HEK293 (cell line): ENCODE measurements at regions not wholly inside any gene's neighbourhood (a gene's known extent, or its start where the extent isn't known, plus 50 kb on each side); places are given as distances from the start of the nearest gene placed in this dataset.

Experiments used
- CTCF ChIA-PET: fragments of 350-600 bp; formaldehyde crosslinking; extraction: SDS; loops from one replicate; lab custom pipeline; 2021; ENCODE audit warnings: antibody characterized with exemption; lab: Yijun Ruan, JAX
- POLR2A ChIA-PET: fragments of 300-600 bp; formaldehyde crosslinking; extraction: SDS; loops from one replicate; lab custom pipeline; 2020; ENCODE audit warnings: antibody characterized with exemption, inconsistent platforms; lab: Yijun Ruan, JAX
- H3K27ac ChIP-seq: fragments of 200-500 bp; sonication (Bioruptor generic); 2 replicates; pipeline ENCODE4 v1.5.1; 2014; ENCODE audit warnings: low read depth, low read length, control low read depth, inconsistent platforms; ENCODE audit errors: extremely low read depth
- H3K36me3 ChIP-seq, 2 experiments: fragments of 200-500 bp in 1 of 2; sonication (Bioruptor generic) in 1 of 2; 1 replicate in 1 of 2; 2 replicates in 1 of 2; pipeline ENCODE4 v1.5.1; 2014 to 2017; ENCODE audit warnings: inconsistent platforms in 2 of 2, low read length in 2 of 2; ENCODE audit not compliant: control insufficient read depth in 2 of 2, insufficient read depth in 1 of 2
- H3K4me1 ChIP-seq: fragments of 200-500 bp; sonication (Bioruptor generic); 2 replicates; pipeline ENCODE4 v1.5.1; 2014; ENCODE audit warnings: mild to moderate bottlenecking, low read length, inconsistent platforms; ENCODE audit not compliant: control insufficient read depth, insufficient read depth
- H3K4me3 ChIP-seq: 2 replicates; pipeline ENCODE4 v1.5.1; 2011; ENCODE audit warnings: low read depth, mild to moderate bottlenecking, control low read depth, low read length, moderate library complexity
- H3K9me3 ChIP-seq: fragments of 200-500 bp; sonication (Bioruptor generic); 2 replicates; pipeline ENCODE4 v1.5.1; 2014; ENCODE audit warnings: low read depth, low read length, inconsistent platforms; ENCODE audit not compliant: control insufficient read depth, insufficient read depth
- BCL11A ChIP-seq: fragments of 450-650 bp; formaldehyde crosslinking; IDR thresholded peaks from 2 replicates; pipeline ENCODE4 v1.5.1; 2016; ENCODE audit warnings: low read depth, missing biosample characterization, missing genetic modification characterization
- GLIS2 ChIP-seq: fragments of 450-650 bp; formaldehyde crosslinking; IDR thresholded peaks from 2 replicates; pipeline ENCODE4 v1.5.1; 2016; ENCODE audit warnings: missing biosample characterization, missing genetic modification characterization
- HOXC10 ChIP-seq: sonication (generic); formaldehyde crosslinking; IDR thresholded peaks from 2 replicates; pipeline ENCODE4 v1.8.1; 2023; ENCODE audit warnings: mild to moderate bottlenecking, missing genetic modification reagents
- KLF8 ChIP-seq: fragments of 450-650 bp; formaldehyde crosslinking; IDR thresholded peaks from 2 replicates; pipeline ENCODE4 v1.5.1; 2016; ENCODE audit warnings: missing biosample characterization, missing genetic modification characterization
- MZF1 ChIP-seq: fragments of 450-650 bp; formaldehyde crosslinking; IDR thresholded peaks from 2 replicates; pipeline ENCODE4 v1.5.1; 2017; ENCODE audit warnings: missing biosample characterization, missing genetic modification characterization, borderline replicate concordance
- OVOL3 ChIP-seq: fragments of 450-650 bp; formaldehyde crosslinking; IDR thresholded peaks from 2 replicates; pipeline ENCODE4 v1.5.1; 2016; ENCODE audit warnings: missing biosample characterization, missing genetic modification characterization
- SP3 ChIP-seq: fragments of 450-650 bp; formaldehyde crosslinking; IDR thresholded peaks from 2 replicates; pipeline ENCODE4 v1.5.1; 2016; ENCODE audit warnings: missing biosample characterization, missing genetic modification characterization
- WT1 ChIP-seq: fragments of 450-650 bp; formaldehyde crosslinking; IDR thresholded peaks from 2 replicates; pipeline ENCODE4 v1.5.1; 2016; ENCODE audit warnings: missing biosample characterization, missing genetic modification characterization
- ZBTB1 ChIP-seq: fragments of 450-650 bp; formaldehyde crosslinking; IDR thresholded peaks from 2 replicates; pipeline ENCODE4 v1.5.1; 2016; ENCODE audit warnings: missing biosample characterization, missing genetic modification characterization
- ZEB2 ChIP-seq: fragments of 450-650 bp; formaldehyde crosslinking; IDR thresholded peaks from 2 replicates; pipeline ENCODE4 v1.5.1; 2016; ENCODE audit warnings: missing biosample characterization, missing genetic modification characterization
- ZNF19 ChIP-seq: fragments of 450-650 bp; formaldehyde crosslinking; IDR thresholded peaks from 2 replicates; pipeline ENCODE4; 2016; ENCODE audit warnings: missing biosample characterization, missing genetic modification characterization, low read depth
- ZNF214 ChIP-seq: fragments of 450-650 bp; formaldehyde crosslinking; IDR thresholded peaks from 2 replicates; pipeline ENCODE4 v1.5.1; 2017; ENCODE audit warnings: missing biosample characterization, mild to moderate bottlenecking, missing genetic modification characterization, borderline replicate concordance
- ZNF248 ChIP-seq: fragments of 450-650 bp; formaldehyde crosslinking; IDR thresholded peaks from 2 replicates; pipeline ENCODE4 v1.5.1; 2017; ENCODE audit warnings: missing biosample characterization, missing genetic modification characterization
- ZNF513 ChIP-seq: fragments of 450-650 bp; IDR thresholded peaks from 2 replicates; pipeline ENCODE4 v1.5.1; 2018; ENCODE audit warnings: missing biosample characterization, missing genetic modification characterization
- ZNF530 ChIP-seq: fragments of 450-650 bp; formaldehyde crosslinking; IDR thresholded peaks from 2 replicates; pipeline ENCODE4 v1.5.1; 2016; ENCODE audit warnings: low read depth, missing biosample characterization, missing genetic modification characterization
- ZNF561 ChIP-seq: fragments of 450-650 bp; IDR thresholded peaks from 2 replicates; pipeline ENCODE4 v1.5.1; 2018; ENCODE audit warnings: missing biosample characterization, missing genetic modification characterization, borderline replicate concordance
- ZNF596 ChIP-seq: fragments of 450-650 bp; IDR thresholded peaks from 2 replicates; pipeline ENCODE4 v1.5.0; 2018; ENCODE audit warnings: missing biosample characterization, mild to moderate bottlenecking, missing genetic modification characterization, moderate library complexity
- ZNF629 ChIP-seq: fragments of 450-650 bp; formaldehyde crosslinking; IDR thresholded peaks from 2 replicates; pipeline ENCODE4 v1.5.1; 2017; ENCODE audit warnings: missing biosample characterization, missing genetic modification characterization
- ZNF664 ChIP-seq: fragments of 450-650 bp; formaldehyde crosslinking; IDR thresholded peaks from 2 replicates; pipeline ENCODE4 v1.5.1; 2016; ENCODE audit warnings: missing biosample characterization, missing genetic modification characterization
- ZNF747 ChIP-seq: fragments of 450-650 bp; formaldehyde crosslinking; IDR thresholded peaks from 2 replicates; pipeline ENCODE4 v1.5.1; 2016; ENCODE audit warnings: missing biosample characterization, missing genetic modification characterization
- ZNF791 ChIP-seq: fragments of 450-650 bp; formaldehyde crosslinking; IDR thresholded peaks from 2 replicates; pipeline ENCODE4 v1.5.1; 2016; ENCODE audit warnings: missing biosample characterization, missing genetic modification characterization
- TF ChIP-seq, protein P1 (sequence below): fragments of 450-650 bp; formaldehyde crosslinking; IDR thresholded peaks from 2 replicates; pipeline ENCODE4 v1.5.1; 2016; ENCODE audit warnings: missing biosample characterization, missing genetic modification characterization
- TF ChIP-seq, protein P2 (sequence below): fragments of 450-650 bp; formaldehyde crosslinking; IDR thresholded peaks from 2 replicates; pipeline ENCODE4 v1.5.1; 2016; ENCODE audit warnings: missing biosample characterization, missing genetic modification characterization

- TF ChIP-seq, protein P1, sequence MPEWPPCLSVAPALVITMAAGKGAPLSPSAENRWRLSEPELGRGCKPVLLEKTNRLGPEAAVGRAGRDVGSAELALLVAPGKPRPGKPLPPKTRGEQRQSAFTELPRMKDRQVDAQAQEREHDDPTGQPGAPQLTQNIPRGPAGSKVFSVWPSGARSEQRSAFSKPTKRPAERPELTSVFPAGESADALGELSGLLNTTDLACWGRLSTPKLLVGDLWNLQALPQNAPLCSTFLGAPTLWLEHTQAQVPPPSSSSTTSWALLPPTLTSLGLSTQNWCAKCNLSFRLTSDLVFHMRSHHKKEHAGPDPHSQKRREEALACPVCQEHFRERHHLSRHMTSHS (tag by site-specific recombination): no peak
- TF ChIP-seq ZNF561 (0 out of 2 replicates have a peak, but pooled peaks have one; percentile 15), OVOL3 (no peak), ZNF629 (tag by site-specific recombination) (peak; percentile 62), ZBTB1 (no peak), BCL11A (tag by site-specific recombination) (no peak), ZNF19 (no peak)
These were observed 86.4 kb downstream of the NSMCE3 start (continued) for GRCh38 chr15:29183071-29183831.

DNA sequence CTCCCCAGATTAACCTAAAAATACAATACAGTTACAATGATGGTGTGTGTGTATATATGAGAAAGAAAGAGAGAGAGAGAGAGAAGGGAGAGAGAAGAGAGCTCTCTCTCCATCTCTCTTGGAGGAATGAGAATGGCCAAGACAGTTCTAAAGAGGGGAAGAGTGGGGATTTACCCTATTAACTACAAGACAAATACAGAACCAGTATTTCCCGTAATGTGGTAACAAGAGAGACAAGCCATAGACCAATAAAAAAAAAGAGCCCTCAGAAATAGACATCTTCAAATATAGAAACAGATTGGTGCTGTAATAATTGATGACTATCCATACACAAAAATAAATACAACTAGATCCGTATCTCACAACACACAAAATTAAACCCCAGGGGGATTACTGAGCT, 87.0 kb downstream of the NSMCE3 start:
- TF ChIP-seq ZEB2 (tag by site-specific recombination): 0 out of 2 replicates have a peak, but pooled peaks have one; percentile 14
- peak; percentile 76 for TF ChIP-seq MZF1
- no peak for TF ChIP-seq WT1 (tag by site-specific recombination)
- TF ChIP-seq ZNF596: peak; percentile 64; the same call in 1 of the 2 replicates
- POLR2A ChIA-PET: no interaction called here
- no peak overlapping the region for H3K27ac ChIP-seq
- no peaks in the 10 kb centered on the region for H3K4me1 ChIP-seq
- no peaks in the 10 kb centered on the region for H3K36me3 ChIP-seq
- CTCF ChIA-PET: no interaction called here
- H3K9me3 ChIP-seq: no peaks in the 10 kb centered on the region
- H3K4me3 ChIP-seq: no peak overlapping the region

- H3K36me3 ChIP-seq: no peaks in the 10 kb centered on the region
- H3K27ac ChIP-seq: no peak overlapping the region
- H3K9me3 ChIP-seq: no peaks in the 10 kb centered on the region
- POLR2A ChIA-PET: no interaction called here
- no peak overlapping the region for H3K4me3 ChIP-seq
- CTCF ChIA-PET: no interaction called here
- no peaks in the 10 kb centered on the region for H3K4me1 ChIP-seq
- TF ChIP-seq ZNF214 (no peak), ZNF747 (tag by site-specific recombination) (no peak), KLF8 (no peak), ZNF248 (tag by site-specific recombination) (no peak), SP3 (tag by site-specific recombination) (no peak), GLIS2 (tag by site-specific recombination) (no peak), ZNF664 (tag by site-specific recombination) (no peak), ZNF513 (tag by site-specific recombination) (no peak), ZNF791 (tag by site-specific recombination) (no peak), ZNF530 (no peak), HOXC10 (CRISPR knock-in tag) (no peak)
- TF ChIP-seq, protein P2, sequence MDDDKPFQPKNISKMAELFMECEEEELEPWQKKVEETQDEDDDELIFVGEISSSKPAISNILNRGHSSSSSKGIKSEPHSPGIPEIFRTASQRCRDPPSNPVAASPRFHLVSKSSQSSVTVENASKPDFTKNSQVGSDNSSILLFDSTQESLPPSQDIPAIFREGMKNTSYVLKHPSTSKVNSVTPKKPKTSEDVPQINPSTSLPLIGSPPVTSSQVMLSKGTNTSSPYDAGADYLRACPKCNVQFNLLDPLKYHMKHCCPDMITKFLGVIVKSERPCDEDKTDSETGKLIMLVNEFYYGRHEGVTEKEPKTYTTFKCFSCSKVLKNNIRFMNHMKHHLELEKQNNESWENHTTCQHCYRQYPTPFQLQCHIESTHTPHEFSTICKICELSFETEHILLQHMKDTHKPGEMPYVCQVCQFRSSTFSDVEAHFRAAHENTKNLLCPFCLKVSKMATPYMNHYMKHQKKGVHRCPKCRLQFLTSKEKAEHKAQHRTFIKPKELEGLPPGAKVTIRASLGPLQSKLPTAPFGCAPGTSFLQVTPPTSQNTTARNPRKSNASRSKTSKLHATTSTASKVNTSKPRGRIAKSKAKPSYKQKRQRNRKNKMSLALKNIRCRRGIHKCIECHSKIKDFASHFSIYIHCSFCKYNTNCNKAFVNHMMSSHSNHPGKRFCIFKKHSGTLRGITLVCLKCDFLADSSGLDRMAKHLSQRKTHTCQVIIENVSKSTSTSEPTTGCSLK (tag by site-specific recombination): no peak
These were observed 96.6 kb downstream of the NSMCE3 start for GRCh38 chr15:29172742-29173725.
